ENCODE measurements at regions not wholly inside any gene's neighbourhood (a gene's known extent, or its start where the extent isn't known, plus 50 kb on each side); places are given as distances from the start of the nearest gene placed in this dataset.

- DNase-seq, result no peak
Measured at GRCh38 chr3:159631226-159631625, 357.4 kb upstream of the IL12A start.

DNA sequence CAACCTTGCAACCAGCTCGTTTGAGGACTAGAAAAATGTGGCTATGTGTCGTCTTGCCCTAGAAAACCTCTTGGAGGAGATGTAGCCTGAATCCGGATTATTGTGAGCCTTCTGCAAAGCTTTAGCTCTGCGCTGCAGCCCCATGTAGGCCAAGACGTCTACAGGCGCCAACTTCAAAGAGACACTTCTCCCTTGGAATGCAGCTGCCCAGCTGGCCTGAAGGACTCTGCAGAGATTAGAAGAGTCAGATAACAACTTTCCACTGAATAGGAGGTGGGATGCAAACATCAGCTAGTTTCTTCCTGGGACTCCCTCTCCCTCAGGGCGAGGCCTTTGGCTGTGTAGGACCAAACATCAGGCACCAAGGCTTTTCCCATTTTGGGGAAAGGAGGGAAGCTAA lies 356.5 kb upstream of the IL12A start:
- no peak for DNase-seq

DNA sequence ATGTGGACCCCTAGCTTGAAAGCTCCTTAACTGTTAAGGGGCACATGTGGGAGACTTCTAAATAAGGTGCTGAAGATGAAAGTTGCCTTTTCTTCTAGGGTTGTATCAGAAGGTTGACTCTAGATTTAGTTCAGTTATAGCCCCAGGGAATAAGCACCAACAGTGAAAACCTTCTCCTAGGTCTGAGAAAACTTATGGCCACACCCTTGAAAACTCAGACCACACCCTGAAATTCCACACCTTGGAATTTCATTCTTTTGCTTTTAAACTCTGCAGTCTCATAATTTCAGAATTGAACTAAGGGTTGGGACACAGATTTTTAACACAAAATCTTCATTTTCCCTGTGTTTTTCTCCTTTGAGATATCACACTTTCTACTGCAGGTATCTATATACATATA lies 355.8 kb upstream of the IL12A start:
- DNase-seq, result no peak

DNA sequence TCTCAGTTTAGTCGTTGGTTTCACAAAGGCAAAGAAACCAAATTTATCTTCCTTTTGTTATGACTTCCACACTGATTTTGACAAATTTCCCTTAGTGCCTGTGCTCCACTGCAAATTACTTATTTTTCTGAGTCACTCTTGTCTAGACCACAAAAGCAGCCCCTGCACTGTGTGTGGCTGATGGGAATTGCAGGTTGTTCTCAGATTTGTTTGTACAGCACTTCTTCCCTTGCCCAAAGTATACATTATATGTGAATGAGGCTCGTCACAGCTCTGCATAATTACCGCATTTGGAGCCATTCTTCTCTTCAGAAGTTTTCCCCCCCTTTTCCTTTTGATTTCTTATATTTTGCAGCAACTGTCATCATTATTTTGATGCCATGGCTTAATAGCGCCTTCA lies 354.2 kb upstream of the IL12A start:
- no peak for DNase-seq

DNA sequence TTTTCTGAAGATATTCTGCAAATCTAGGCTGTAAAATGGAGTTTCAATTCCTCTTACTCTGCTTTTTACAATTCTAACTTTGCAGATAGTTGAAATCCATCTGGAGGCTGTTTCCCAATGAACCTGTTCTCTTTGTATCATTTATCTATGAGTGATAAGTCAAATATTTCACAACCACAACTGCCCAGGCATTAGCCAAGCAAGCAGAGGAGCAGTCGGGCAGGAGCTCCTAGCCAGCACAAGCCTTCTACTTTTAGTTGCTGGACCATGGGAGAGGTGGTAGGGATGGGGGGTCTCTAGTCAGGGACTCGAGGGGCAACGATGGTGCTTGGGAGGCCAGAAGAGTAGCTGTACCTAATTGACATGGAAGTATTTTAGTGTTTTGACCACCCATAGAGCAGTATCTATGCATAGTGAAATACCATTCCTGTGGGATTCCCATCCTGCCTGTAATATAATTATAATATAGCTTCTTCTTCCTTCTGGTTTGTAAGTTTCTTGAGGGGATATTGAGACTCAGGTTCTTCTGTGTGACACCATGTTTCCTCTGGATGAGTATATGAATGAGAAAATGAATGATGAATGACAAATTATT lies 353.5 kb upstream of the IL12A start:
- DNase-seq, result no peak

DNA sequence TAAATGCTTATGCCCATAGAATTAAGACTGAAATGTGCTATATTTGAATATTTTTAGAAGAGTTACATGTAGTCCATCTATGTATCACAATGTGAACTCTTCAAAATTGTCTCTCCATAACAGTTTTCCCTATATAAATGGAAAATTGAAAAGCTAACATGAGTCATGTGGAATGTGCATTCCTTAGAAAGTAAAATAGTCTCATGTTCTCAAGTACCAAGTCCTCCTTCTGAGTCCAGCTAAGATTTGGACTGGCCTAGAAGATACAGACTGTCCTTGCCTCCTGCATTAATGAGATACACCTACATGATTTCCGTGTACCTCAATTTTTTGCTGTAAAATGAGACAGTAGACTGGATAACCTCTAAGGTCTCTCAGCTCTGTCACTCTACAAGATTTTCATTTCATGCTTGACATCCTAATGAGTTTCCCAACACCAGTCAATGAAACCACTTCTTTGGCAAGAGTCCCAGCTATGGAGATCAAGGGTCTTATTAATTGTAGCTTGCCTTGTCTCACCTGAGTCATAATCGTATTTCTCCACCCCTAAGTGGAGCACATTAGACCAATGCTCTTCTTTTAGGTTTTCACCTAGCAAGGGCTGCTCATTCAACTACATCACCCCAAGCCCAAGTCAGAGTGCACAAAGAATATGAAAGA lies 350.6 kb upstream of the IL12A start:
- no peak for DNase-seq

GRCh38 chr3:159640225-159640624 lies 348.4 kb upstream of the IL12A start:
- no peak for DNase-seq

DNA sequence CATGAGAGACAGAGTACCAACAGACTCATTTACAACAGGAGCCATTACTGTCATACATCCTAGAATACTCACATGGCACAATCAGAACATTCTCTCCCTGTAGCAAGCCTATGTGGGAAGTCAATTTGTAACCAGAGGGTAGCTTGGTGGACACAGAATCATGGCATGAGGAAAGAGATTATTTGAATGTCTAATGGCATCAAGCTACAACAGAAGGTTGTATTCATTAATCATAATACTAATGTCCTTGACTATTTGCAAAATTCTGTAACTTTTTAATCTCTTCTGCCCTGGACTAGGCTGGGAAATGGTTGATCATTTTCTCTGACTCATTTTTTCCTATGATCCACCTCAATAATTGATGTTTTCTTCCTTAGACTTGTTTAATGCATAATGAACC lies 345.2 kb upstream of the IL12A start:
- no peak for DNase-seq

DNA sequence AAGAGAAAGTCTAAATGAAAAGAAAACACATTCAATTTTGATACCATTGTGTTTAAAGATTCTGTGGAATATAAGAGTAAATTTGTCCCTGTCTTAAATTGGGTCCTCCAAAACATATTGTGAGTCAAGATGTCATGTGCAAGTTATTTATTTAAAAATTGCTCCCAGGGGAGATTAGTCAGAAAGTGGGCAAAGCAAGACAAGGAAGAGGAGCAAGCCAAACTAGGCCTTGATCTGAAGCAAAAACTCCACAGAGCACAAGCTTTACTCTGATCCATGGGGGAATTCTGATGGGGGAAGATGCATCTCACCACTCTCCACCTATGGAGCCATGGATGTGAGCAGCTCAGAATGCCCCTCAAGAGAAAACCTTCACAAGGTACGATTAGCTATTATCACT lies 342.8 kb upstream of the IL12A start:
- DNase-seq, result no peak

DNA sequence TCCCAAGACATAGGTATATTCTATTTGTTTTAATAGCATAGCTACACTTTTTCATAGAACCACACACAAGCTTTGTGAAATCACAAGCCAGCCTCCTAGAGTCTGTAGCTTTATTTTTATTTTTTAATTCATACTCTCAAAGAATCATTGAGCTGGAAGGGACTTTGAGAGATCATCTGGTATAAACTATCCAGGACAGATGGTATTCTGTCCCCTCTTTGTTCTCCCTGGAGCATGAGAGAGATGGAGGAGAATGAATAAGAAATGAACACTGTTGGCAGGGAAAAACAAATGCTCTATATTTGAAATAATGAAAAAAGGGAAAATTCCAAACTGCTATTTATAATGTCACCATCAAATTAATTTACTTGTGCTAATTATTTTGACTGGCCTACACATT lies 338.7 kb upstream of the IL12A start:
- no peak for DNase-seq

DNA sequence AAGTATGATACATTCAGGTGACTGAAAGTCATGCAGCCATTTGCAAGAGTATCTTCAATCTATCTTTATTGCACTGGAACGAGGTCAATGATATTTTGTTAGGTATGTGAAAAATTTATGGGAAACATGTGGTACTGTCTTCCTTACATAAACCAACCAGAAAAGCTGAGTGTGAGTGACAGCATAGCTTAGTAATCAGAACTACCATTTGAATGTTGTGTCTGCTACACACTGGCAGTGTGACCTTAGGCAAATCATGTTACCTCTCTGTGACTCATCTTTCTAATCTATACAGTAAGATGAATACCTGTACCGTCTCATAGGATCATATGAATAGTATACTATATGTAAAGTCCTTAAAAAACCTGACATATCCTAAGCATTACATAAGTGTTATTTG lies 337.9 kb upstream of the IL12A start:
- no peak for DNase-seq

- DNase-seq, result no peak
Measured at GRCh38 chr3:159652452-159652851, 336.2 kb upstream of the IL12A start.

DNA sequence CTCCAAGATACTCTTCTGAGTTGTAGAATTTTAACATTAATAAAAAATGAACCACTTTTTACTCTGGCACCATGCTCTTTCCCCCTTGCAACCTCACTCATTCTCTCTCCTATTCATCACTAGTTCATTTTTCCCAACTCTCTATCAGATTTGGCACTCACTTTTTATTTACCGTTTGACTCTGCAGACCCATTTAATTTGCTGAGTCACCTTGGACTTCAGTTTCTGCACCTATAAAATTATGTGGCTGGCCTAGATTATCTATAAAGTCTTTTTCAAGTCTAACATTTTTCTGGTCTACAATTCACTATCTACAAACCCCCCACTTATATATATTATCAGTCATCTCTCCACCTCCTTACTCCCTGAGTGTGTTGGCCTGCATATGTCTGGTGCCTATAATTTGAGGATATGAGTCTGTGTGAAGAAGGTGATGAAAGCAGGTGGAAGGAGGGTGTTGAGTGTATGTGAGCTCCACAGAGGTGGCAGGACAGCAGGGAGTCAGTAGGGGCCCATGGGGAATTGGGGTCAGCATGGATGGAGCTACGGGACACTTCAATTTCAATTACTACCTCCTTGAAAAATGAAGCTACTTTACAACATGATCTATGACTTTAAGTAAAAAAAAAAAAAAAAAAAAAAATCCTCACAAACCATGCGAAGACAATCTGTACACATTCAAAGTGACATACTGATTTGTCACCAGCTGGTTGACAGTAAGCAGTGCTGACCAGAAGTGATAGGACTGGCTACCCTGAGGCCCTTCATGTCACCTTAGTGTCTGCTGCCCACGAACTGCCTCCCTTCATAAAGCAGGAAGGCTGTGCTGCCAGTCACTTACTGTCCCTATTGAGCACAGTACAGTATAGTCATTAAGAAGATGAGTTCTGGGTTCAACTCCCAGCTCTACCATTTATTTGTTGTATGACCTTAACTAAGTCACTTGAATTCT lies 334.2 kb upstream of the IL12A start:
- DNase-seq, result no peak

DNA sequence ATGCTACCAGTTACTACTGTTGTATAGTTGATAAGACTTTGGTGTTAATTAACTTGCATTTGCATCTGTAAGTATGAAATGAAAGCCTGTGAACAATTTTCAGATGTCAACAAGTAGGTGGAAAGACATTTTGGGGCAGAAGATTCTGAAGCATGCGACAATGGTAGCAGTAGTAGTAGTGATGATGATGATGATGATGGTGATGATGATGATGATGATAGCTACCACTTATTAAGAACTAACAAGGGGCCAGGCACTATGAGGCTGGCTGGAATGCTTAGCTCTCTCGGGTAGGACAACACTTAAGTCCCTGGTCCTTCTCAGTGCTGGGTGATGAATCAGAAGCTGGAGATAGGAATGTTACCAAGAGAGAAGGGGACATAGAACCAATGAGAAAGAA lies 333.4 kb upstream of the IL12A start:
- no peak for DNase-seq

- no peak for DNase-seq
Measured at GRCh38 chr3:159657176-159657575, 331.5 kb upstream of the IL12A start.

DNA sequence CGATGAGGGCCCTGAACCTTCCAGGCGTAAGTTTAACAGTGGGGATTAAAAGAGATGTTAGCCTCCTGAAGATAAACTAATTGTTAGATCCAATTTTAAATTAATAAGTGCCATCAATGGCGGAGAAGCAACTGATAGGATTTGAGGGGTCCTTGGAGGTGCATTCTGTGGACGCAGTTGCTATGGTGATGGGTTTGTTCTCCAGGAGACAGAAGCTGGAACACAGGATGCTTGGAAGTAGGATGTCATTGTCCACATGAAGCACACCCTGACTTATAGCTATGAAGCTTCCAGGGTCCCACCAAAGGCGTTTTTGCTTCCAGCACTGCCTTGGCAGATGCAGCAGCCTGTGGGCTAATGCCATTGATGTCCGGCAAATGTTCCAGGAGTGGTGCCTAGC lies 331.0 kb upstream of the IL12A start:
- DNase-seq, result no peak

DNA sequence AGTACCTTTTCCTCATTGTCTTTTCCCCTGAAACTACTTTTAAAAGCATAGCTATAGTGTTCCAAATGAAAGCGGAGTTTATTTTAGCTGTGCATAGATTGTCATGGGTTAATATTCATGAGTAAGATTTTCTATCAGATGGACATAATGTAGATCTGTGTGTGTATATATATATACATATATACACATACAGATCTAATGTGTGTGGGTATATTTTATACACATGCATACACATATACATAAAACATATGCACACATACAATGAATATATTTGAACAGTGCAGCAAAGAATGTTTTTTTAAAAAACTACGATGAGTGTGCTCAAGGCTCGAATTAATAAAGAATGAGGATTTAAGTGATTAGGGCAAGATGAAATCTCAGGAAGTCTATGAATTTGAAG lies 328.3 kb upstream of the IL12A start:
- DNase-seq, result no peak

DNA sequence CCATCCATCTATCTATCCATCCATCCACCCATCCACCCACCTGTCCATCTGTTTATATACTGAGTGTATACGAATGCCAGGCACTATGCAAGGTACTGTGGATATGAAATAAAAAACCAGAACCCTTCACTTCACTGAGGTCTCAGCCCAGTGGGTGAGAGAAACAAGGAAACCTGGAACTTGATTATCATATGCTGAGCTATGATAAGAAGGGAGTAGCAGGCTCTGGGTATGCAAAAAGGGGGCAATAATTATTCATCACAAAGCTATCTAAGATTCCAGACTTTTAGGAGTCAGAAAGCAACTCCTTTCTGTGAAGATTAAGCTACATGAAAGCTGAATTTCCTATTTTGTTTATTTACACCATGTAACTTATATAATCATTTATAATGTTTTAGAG lies 327.7 kb upstream of the IL12A start:
- no peak for DNase-seq

DNA sequence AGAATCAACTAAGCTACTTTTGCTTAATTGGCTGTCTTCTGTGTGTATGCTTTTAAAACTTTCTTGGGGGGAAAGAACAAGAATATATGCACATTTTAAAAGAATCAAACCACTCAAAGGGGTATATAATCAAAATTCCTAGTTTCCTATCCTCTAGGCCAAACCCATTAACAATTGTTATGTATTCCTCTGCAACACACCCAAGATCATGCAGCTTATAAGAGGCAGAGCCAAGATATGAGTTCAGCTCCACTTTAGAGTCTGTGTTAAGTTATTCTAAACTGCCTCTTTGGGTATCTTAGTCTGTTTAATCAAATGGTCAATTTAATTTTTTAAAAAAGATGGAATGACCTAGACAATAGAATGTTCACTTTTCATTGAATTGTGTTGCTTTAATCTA lies 326.1 kb upstream of the IL12A start:
- no peak for DNase-seq

- no peak for DNase-seq
Measured at GRCh38 chr3:159664006-159664405, 324.6 kb upstream of the IL12A start.

DNA sequence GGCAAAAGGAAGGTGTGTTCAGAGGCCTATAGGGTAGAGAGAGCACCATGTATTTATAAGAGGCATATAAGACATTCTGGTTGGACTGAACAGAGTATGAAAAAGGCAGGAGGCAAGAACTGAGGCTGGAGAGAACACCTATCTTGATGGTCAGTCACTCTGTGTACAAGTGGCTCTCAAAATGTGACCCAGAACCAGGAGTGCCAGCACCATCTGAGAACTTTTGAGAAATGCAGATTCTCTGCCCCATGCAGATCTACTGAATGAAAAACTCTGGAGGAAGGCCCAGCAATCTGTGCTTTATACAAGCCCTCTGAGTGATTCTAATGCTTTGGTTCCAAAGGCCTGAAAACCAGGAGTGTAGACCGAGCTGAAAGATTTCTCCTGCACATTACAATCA lies 324.0 kb upstream of the IL12A start:
- DNase-seq, result no peak

DNA sequence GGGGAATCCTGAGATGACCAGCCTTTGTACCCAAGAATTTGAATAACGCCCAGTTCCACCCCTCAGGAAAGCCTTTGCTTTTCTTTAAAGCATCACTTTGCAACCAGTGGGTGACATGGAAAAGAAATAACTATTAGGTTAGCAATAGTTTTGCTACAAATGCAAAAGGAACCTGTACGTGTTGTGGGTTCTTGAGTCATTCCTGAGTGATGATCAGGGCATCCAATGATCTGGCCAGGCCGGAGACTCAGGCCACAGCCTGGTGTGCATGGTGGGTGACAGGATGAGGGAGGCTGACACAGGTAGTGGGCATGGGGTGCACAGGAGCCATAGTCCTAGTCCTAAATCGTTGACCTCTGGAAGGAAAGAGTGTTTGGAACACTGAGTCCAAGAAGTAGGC lies 321.4 kb upstream of the IL12A start:
- DNase-seq, result no peak

DNA sequence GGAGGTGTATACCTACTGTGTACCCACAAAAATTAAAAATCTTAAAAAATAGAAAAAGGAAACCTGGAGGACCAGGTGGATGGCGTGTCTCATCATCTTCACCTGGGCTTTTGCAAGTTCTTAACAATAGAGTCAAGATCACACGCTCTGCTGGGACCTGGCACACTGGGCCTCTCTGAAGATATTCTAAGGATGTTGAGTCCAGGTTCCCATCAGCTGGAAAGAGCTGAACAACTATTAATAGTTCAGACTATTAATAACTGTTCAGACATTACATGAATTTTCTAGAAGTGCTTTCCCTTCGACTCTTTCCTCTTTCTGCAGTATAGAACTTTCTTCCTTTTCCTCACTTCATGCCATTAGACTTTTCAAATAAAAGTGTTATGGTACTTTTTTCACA lies 320.2 kb upstream of the IL12A start:
- no peak for DNase-seq

DNA sequence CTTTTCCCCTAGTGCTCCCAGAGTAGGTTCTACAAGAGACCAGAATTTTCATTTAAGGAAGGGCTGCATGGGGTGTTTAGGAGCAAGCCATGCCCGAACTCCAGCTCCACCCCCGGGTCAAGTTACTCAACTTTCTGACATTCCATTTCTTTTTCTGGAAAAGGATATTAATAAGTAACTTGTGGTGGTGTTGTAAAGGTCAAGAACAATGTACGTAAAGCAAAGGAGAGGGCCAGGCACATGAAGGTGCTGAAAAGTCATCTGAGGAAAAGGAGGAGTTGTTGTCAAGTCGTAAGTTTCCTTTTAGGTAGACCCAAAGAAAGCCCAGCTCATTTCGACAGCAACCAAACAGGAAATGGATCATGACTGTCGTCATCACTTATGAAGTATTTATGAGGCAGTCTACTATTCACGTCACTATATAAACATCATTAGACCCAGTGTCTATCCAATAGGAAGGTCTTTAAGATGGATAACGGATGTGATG lies 319.6 kb upstream of the IL12A start:
- no peak for DNase-seq

Data from activated T-cell treated with anti-CD3 and anti-CD28 coated beads, Interleukin-2, amount 50 U/mL, for 48 hours (primary cell).